Caki2 (cell line): ENCODE measurements at regions not wholly inside any gene's neighbourhood (a gene's known extent, or its start where the extent isn't known, plus 50 kb on each side); places are given as distances from the start of the nearest gene placed in this dataset.

Experiments
- DNase-seq: peaks from one replicate; pipeline ENCODE4 v3.0.0-alpha.2; 2015; ENCODE audit warnings: low read depth
- in situ Hi-C: cut with HindIII; loops from 2 replicates; pipeline ENCODE4 v1.10.0; 2016; ENCODE audit warnings: low sequenced_read_pairs, low pct_unique_long_range_greater_than_20kb, mixed read lengths

- DNase-seq, result no peak
- in situ Hi-C loops, result no loop called here
Observed at GRCh38 chr13:65468628-65469027, 1761.5 kb downstream of the PCDH9 start.

DNA sequence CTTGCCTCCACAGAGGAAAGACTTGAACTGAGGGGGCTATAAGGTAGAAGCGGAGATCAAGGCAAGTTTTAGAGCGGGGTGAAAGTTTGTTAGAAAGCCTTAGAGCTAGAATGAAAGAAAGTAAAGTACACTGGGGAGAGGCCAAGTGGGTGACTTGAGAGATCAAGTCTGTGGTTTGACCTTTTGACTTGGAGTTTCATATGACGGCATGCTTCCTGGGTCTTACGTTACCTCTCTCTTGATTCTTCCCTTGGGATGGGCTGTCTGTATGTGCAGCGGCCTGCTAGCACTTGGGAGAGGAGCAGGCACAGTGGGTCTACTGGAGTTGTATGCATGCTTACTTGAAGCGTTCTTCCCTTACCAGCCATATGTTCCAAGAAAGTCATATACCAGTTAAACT is 1768.5 kb downstream of the PCDH9 start:
- peak; percentile 10 for DNase-seq
- in situ Hi-C loops, result no loop called here

- in situ Hi-C loops, result no loop called here
- no peak for DNase-seq
Observed at GRCh38 chr13:65460136-65460535, 1770.0 kb downstream of the PCDH9 start.

GRCh38 chr13:65456150-65456912 is 1773.8 kb downstream of the PCDH9 start:
- in situ Hi-C loops, result no loop called here
- DNase-seq, result no peak

GRCh38 chr13:65454403-65454802 is 1775.7 kb downstream of the PCDH9 start:
- DNase-seq, result no peak
- in situ Hi-C loops, result no loop called here

GRCh38 chr13:65453982-65454381 is 1776.2 kb downstream of the PCDH9 start:
- in situ Hi-C loops, result no loop called here
- DNase-seq, result peak; percentile 30

GRCh38 chr13:65445340-65445739 is 1784.8 kb downstream of the PCDH9 start:
- no peak for DNase-seq
- in situ Hi-C loops, result no loop called here

- in situ Hi-C loops, result no loop called here
- no peak for DNase-seq
Observed at GRCh38 chr13:65435590-65435989, 1794.5 kb downstream of the PCDH9 start.

- in situ Hi-C loops, result no loop called here
Observed at GRCh38 chr13:65417953-65418352, 1812.2 kb downstream of the PCDH9 start.

DNA sequence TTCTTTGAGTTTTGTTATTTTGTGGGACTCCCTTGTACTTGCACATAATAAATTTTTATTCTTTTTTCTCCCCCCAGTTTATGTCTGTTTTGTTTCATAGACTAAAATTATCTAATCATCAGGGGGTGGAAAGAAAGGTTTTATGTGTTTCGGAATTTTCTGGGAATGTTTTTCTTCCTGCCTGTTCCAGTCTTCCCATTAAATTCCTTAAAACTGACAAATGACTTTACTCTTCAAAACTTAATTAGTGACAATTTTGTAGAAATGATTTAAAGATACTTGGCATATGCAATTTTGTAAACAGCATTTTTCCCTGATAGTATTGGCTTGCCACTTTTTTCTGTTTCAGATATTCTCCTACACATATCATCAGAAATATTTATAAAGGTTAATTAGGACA is 1813.4 kb downstream of the PCDH9 start:
- in situ Hi-C loops, result no loop called here
- DNase-seq, result no peak

More at GRCh38 chr13:65417953-65418352, 1812.2 kb downstream of the PCDH9 start:
- DNase-seq, result no peak

- DNase-seq, result no peak
- in situ Hi-C loops, result no loop called here
Observed at GRCh38 chr13:65414187-65414586, 1815.9 kb downstream of the PCDH9 start.

DNA sequence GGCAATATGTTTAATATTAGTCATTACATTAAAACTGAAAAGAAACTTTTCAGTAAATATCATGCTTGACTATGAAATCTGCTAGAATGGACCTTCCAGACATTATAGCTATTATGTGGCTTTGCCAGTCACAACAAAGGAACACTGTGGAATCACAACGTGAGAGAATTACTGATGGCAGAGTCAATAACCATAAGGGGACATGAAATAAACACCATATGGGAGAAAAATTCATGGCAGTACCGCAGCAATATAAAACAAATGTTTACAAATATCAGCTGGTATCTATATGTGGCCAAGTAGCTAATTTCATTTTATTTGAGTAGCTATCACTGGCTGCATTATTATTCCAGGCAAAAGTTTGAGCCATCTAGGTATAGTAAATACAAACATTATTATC is 1818.6 kb downstream of the PCDH9 start:
- DNase-seq, result no peak
- in situ Hi-C loops, result no loop called here

DNA sequence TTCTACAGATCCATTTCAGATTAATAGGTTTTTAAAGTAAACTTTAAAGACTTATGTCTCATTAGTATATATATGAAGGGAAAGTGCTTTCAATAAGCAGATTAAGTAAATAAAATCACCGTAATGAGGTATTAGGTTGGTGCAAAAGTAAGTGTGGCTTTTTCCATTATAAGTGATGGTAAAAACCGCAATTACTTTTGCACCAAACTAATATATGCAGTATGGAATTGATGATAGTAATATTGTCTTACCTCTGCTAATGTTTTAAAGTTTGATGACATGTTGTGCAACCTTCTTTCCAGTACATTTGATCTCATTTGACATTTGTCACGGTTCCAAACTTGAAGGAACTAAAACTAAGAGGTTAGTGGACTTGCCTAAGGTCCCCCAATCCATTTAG is 1819.3 kb downstream of the PCDH9 start:
- in situ Hi-C loops, result no loop called here
- DNase-seq, result no peak

DNA sequence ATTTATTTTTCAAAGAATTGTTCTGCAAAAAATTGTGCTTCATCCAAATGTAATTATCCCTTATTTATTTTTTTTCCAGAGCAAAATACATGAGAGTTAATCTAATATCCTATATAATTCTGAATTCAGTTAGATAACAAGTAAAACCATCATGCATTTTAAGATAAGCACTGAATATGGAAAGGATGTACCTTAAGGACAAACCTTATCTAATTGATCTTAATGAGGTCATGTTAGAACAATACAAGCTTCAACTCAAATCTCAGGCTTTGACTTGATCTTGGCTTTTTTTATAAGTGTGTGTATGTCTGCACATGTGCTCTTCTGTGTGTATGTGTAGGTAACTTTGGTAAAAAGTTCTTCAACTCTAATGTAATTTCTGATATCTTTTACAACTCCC is 1828.8 kb downstream of the PCDH9 start:
- DNase-seq, result no peak
- in situ Hi-C loops, result no loop called here

GRCh38 chr13:65400702-65401101 is 1829.4 kb downstream of the PCDH9 start:
- in situ Hi-C loops, result no loop called here
- DNase-seq, result no peak

DNA sequence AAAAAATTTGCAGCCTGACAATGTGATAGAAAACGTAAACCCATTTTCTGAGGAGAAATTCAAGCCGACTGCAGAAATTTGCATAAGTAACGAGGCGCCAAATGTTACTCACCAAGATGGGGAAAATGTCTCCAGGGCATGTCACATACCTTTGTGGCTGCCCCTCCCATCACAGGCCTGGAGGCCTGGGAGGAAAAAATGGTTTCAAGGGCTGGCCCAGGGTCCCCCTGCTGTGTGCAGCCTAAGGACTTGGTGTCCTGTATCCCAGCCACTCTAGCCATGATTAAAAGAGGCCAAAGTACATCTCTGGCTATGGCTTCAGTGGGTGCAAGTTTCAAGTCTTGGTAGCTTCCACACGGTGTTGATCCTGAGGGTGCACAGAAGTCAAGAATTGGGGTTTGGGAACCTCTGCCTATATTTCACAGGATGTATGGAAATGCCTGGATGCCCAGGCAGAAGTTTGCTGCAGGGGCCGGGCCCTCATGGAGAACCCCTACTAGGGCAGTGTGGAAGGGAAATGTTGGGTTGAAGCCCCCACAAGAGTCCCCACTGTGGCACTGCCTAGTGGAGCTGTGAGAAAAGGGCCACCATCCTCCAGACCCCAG is 1842.3 kb downstream of the PCDH9 start:
- in situ Hi-C loops, result no loop called here
- no peak for DNase-seq

DNA sequence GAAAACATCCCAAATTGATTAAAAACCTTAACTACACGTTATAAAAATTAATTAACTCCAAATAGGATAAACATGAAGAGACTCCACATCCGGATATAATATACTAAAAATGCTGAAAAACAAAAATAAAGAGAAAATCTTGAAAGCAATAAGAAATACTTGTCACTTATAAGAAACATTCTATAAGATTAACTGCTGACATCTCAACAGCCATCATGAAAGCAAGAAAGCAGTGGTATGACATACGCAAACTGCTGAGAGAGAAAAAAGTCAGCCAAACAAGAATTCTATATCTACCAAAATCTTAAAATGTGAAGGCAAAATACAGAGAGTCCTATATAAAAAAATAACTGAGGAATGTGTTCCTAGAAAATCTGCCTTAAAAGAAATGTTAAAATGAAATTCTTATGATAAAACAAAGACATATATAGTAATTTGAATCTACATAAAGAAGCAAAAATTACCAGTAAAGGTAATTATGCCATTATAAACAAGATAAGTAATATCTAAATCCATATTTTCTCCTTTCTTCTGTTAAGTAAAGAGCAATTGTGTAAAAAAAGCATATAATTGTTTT is 1851.1 kb downstream of the PCDH9 start:
- no peak for DNase-seq
- in situ Hi-C loops, result no loop called here

- DNase-seq, result no peak
- in situ Hi-C loops, result no loop called here
Observed at GRCh38 chr13:65378484-65378883, 1851.7 kb downstream of the PCDH9 start.

- in situ Hi-C loops, result no loop called here
- DNase-seq, result no peak
Observed at GRCh38 chr13:65368832-65369231, 1861.3 kb downstream of the PCDH9 start.

GRCh38 chr13:65353951-65354350 is 1876.2 kb downstream of the PCDH9 start:
- no peak for DNase-seq
- in situ Hi-C loops, result no loop called here
